Mesendoderm (in vitro differentiated cells): ENCODE measurements at regions not wholly inside any gene's neighbourhood (a gene's known extent, or its start where the extent isn't known, plus 50 kb on each side); places are given as distances from the start of the nearest gene placed in this dataset.

Experiments used
- DNase-seq: peaks from one replicate; pipeline ENCODE4 v3.0.0; 2013
- H2AK5ac ChIP-seq: 2 replicates; pipeline ENCODE4 v1.6.1; 2013; ENCODE audit warnings: low read length, inconsistent platforms
- H2BK120ac ChIP-seq: 2 replicates; pipeline ENCODE4 v1.6.1; 2013; ENCODE audit warnings: low read depth, mild to moderate bottlenecking, low read length, moderate library complexity, mixed read lengths
- H2BK15ac ChIP-seq: replicated peaks from 2 replicates; pipeline ENCODE4 v1.6.1; 2013; ENCODE audit warnings: low read depth, mild to moderate bottlenecking, moderate library complexity
- H2BK5ac ChIP-seq: 2 replicates; pipeline ENCODE4 v1.6.1; 2013; ENCODE audit warnings: low read length, inconsistent platforms
- H3K18ac ChIP-seq: 2 replicates; pipeline ENCODE4 v1.6.1; 2013; ENCODE audit warnings: mild to moderate bottlenecking, low read length, mixed read lengths
- H3K23ac ChIP-seq: one replicate; pipeline ENCODE4 v1.6.1; 2013; ENCODE audit warnings: low read length
- H3K27ac ChIP-seq: 2 replicates; pipeline ENCODE4 v1.5.1; 2013; ENCODE audit warnings: low read depth, mild to moderate bottlenecking, inconsistent platforms, low read length, moderate library complexity
- H3K27me3 ChIP-seq: 2 replicates; pipeline ENCODE4 v1.6.1; 2013; ENCODE audit warnings: low read length, control low read depth, mild to moderate bottlenecking, inconsistent platforms; ENCODE audit not compliant: insufficient read depth, poor library complexity
- H3K36me3 ChIP-seq: 2 replicates; pipeline ENCODE4 v1.6.1; 2013; ENCODE audit warnings: low read length, inconsistent platforms; ENCODE audit not compliant: control insufficient read depth, insufficient read depth
- H3K4ac ChIP-seq: one replicate; pipeline ENCODE4 v1.6.1; 2013; ENCODE audit warnings: low read depth, mild to moderate bottlenecking, low read length, moderate library complexity
- H3K4me1 ChIP-seq: 2 replicates; pipeline ENCODE4 v1.6.1; 2013; ENCODE audit warnings: low read depth, low read length, inconsistent platforms; ENCODE audit not compliant: control insufficient read depth
- H3K4me2 ChIP-seq: 2 replicates; pipeline ENCODE4 v1.6.1; 2013; ENCODE audit warnings: low read length
- H3K4me3 ChIP-seq: 2 replicates; pipeline ENCODE4 v1.5.1; 2013; ENCODE audit warnings: mild to moderate bottlenecking, low read length
- H3K56ac ChIP-seq: one replicate; pipeline ENCODE4 v1.6.1; 2013; ENCODE audit warnings: low read length
- H3K79me1 ChIP-seq: 2 replicates; pipeline ENCODE4 v1.6.1; 2013; ENCODE audit warnings: low read length, inconsistent platforms
- H3K79me2 ChIP-seq: 2 replicates; pipeline ENCODE4 v1.6.1; 2013; ENCODE audit warnings: mild to moderate bottlenecking, low read length; ENCODE audit not compliant: control insufficient read depth, insufficient read depth
- H3K9ac ChIP-seq: 2 replicates; pipeline ENCODE4 v1.6.1; 2013; ENCODE audit warnings: low read length, inconsistent platforms
- H4K5ac ChIP-seq: one replicate; pipeline ENCODE4 v1.6.1; 2013; ENCODE audit warnings: low read length
- H4K8ac ChIP-seq: one replicate; pipeline ENCODE4 v1.6.1; 2013; ENCODE audit warnings: low read depth, mild to moderate bottlenecking, control low read depth, low read length, moderate library complexity
- WGBS: extraction: QIAGEN DNeasy Blood & Tissue Kit; methylation state at CpG from one replicate; pipeline ENCODE4 v1.1.7; 2013; ENCODE audit warnings: low lambda C conversion rate, missing lambda C conversion rate; ENCODE audit not compliant: insufficient coverage; ENCODE audit errors: extremely low coverage; 5-methylcytosine and 5-hydroxymethylcytosine counted together

DNA sequence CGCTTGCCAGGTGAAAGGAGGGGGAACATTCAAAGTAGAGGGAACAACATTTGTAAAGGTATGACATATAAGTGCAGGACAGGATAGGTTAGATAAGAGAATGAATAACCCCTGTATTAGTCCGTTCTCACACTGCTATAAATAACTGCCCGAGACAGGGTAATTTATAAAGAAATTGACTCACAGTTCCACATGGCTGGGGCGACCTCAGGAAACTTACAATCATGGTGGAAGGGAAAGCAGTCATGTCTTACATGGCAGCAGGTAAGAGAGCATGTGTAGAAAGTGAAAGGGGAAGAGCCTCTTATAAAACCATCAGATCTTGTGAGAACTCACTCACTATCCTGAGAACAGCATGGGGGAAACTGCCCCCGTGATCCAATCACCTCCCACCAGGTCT, 223.8 kb downstream of the SOX9 start:
- Histone ChIP-seq H2AK5ac (no peak overlapping the region), H3K56ac (no peak overlapping the region), H3K9ac (no peak overlapping the region), H3K18ac (no peak overlapping the region), H2BK15ac (no peak overlapping the region), H3K27me3 (no peaks in the 10 kb centered on the region), H4K8ac (no peak overlapping the region), H3K79me2 (no peaks in the 10 kb centered on the region), H3K4me1 (peaks cover 2% of the 10 kb centered on the region), H3K4me3 (no peak overlapping the region), H3K23ac (no peak overlapping the region), H2BK5ac (no peak overlapping the region), H3K27ac (no peak overlapping the region), H3K4ac (no peak overlapping the region), H2BK120ac (no peak overlapping the region), H4K5ac (no peak overlapping the region), H3K36me3 (no peaks in the 10 kb centered on the region), H3K4me2 (no peak overlapping the region), H3K79me1 (no peaks in the 10 kb centered on the region)
- no CpG with 5 or more reads among the region's 5 CpGs for WGBS
- DNase-seq = no peak

DNA sequence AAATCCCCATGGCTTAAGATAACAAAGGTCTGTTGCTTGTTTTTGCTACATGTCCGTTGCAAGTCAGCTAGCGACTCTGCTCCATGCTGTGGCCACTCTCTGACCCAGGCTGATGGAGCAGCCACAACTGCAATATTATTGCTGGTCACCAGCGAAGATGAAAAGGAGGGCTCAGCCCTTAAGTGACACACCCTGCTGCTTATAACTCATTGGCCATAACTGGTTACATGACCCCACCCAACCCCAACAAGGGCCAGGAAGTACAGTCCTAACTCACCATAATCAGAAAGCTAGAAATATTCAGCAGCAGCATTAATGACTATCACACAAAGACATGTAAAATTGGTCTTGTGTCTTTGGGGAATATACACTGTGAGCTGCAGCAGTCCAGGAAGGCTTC, 224.3 kb downstream of the SOX9 start:
- no peak overlapping the region for H3K56ac ChIP-seq
- no peak overlapping the region for H2AK5ac ChIP-seq
- no CpG with 5 or more reads among the region's 3 CpGs for WGBS
- H3K18ac ChIP-seq = no peak overlapping the region
- H4K5ac ChIP-seq = no peak overlapping the region
- H3K23ac ChIP-seq = no peak overlapping the region
- H3K79me2 ChIP-seq = no peaks in the 10 kb centered on the region
- H3K4me1 ChIP-seq = peaks cover 2% of the 10 kb centered on the region
- H2BK5ac ChIP-seq = no peak overlapping the region
- no peaks in the 10 kb centered on the region for H3K27me3 ChIP-seq
- H3K4me2 ChIP-seq = no peak overlapping the region
- no peak overlapping the region for H3K4ac ChIP-seq
- no peaks in the 10 kb centered on the region for H3K36me3 ChIP-seq
- H2BK120ac ChIP-seq = no peak overlapping the region
- H2BK15ac ChIP-seq = no peak overlapping the region
- no peaks in the 10 kb centered on the region for H3K79me1 ChIP-seq
- H3K27ac ChIP-seq = no peak overlapping the region
- H4K8ac ChIP-seq = no peak overlapping the region
- peak; percentile 66 for DNase-seq
- no peak overlapping the region for H3K4me3 ChIP-seq
- no peak overlapping the region for H3K9ac ChIP-seq

DNA sequence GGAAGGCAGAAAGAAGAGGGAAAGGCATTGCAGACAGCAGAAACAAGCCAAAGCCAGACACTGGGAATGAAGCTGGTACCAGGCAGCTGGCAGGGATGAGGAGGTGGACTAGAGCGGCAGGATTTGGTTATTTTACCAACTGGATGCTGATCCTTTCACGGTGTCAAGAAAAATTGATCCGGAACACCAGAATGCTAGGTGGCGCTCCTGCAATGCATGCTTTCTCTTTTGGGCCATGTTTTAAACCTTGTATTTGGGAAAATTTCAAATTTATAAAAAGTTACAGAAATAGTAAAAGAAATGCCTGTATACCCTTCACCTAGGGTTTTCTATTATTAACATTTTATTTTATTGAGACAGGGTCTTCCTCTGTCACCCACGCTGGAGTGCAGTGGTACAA, 224.7 kb downstream of the SOX9 start:
- H2BK5ac ChIP-seq = no peak overlapping the region
- no peak overlapping the region for H3K4me3 ChIP-seq
- H2BK15ac ChIP-seq = no peak overlapping the region
- no peak overlapping the region for H3K4me2 ChIP-seq
- H4K5ac ChIP-seq = no peak overlapping the region
- H4K8ac ChIP-seq = no peak overlapping the region
- DNase-seq = no peak
- no peaks in the 10 kb centered on the region for H3K27me3 ChIP-seq
- H3K23ac ChIP-seq = no peak overlapping the region
- no peak overlapping the region for H3K9ac ChIP-seq
- H3K18ac ChIP-seq = no peak overlapping the region
- no peaks in the 10 kb centered on the region for H3K36me3 ChIP-seq
- H3K4ac ChIP-seq = no peak overlapping the region
- no CpG with 5 or more reads among the region's 5 CpGs for WGBS
- no peaks in the 10 kb centered on the region for H3K79me1 ChIP-seq
- H3K56ac ChIP-seq = no peak overlapping the region
- no peaks in the 10 kb centered on the region for H3K79me2 ChIP-seq
- no peak overlapping the region for H2BK120ac ChIP-seq
- H2AK5ac ChIP-seq = no peak overlapping the region
- peaks cover 2% of the 10 kb centered on the region for H3K4me1 ChIP-seq
- H3K27ac ChIP-seq = no peak overlapping the region

- no peak overlapping the region for H3K4me2 ChIP-seq
- no peaks in the 10 kb centered on the region for H3K27me3 ChIP-seq
- H2AK5ac ChIP-seq = no peak overlapping the region
- peaks cover 2% of the 10 kb centered on the region for H3K4me1 ChIP-seq
- H2BK15ac ChIP-seq = no peak overlapping the region
- H2BK120ac ChIP-seq = no peak overlapping the region
- H3K27ac ChIP-seq = no peak overlapping the region
- no peak overlapping the region for H3K4me3 ChIP-seq
- no peak overlapping the region for H4K5ac ChIP-seq
- no peak overlapping the region for H3K56ac ChIP-seq
- no peak for DNase-seq
- H3K9ac ChIP-seq = no peak overlapping the region
- H3K23ac ChIP-seq = no peak overlapping the region
- H3K79me2 ChIP-seq = no peaks in the 10 kb centered on the region
- no peak overlapping the region for H4K8ac ChIP-seq
- no peak overlapping the region for H3K18ac ChIP-seq
- no peak overlapping the region for H3K4ac ChIP-seq
- H3K79me1 ChIP-seq = no peaks in the 10 kb centered on the region
- H2BK5ac ChIP-seq = no peak overlapping the region
- WGBS = no CpG with 5 or more reads among the region's 5 CpGs
- no peaks in the 10 kb centered on the region for H3K36me3 ChIP-seq
These were observed 225.5 kb downstream of the SOX9 start for GRCh38 chr17:72346306-72346705.

- H3K79me2 ChIP-seq = no peaks in the 10 kb centered on the region
- no peak overlapping the region for H2AK5ac ChIP-seq
- H2BK5ac ChIP-seq = no peak overlapping the region
- no peaks in the 10 kb centered on the region for H3K4me1 ChIP-seq
- no peak overlapping the region for H3K9ac ChIP-seq
- WGBS = no CpG with 5 or more reads among the region's 4 CpGs
- no peak overlapping the region for H4K8ac ChIP-seq
- no peak overlapping the region for H3K23ac ChIP-seq
- H4K5ac ChIP-seq = no peak overlapping the region
- H3K36me3 ChIP-seq = no peaks in the 10 kb centered on the region
- H3K4me2 ChIP-seq = no peak overlapping the region
- H2BK120ac ChIP-seq = no peak overlapping the region
- DNase-seq = no peak
- no peak overlapping the region for H3K56ac ChIP-seq
- H3K18ac ChIP-seq = no peak overlapping the region
- H3K27me3 ChIP-seq = no peaks in the 10 kb centered on the region
- H3K4ac ChIP-seq = no peak overlapping the region
- no peak overlapping the region for H3K4me3 ChIP-seq
- no peaks in the 10 kb centered on the region for H3K79me1 ChIP-seq
- no peak overlapping the region for H2BK15ac ChIP-seq
- no peak overlapping the region for H3K27ac ChIP-seq
These were observed 228.2 kb downstream of the SOX9 start for GRCh38 chr17:72349011-72349410.

GRCh38 chr17:72349491-72349995, 228.7 kb downstream of the SOX9 start:
- Histone ChIP-seq H3K4me2 (no peak overlapping the region), H2AK5ac (no peak overlapping the region), H3K18ac (no peak overlapping the region), H2BK5ac (no peak overlapping the region), H4K8ac (no peak overlapping the region), H3K23ac (no peak overlapping the region), H2BK15ac (no peak overlapping the region), H2BK120ac (no peak overlapping the region), H3K79me2 (no peaks in the 10 kb centered on the region), H3K4ac (no peak overlapping the region), H3K9ac (no peak overlapping the region), H3K36me3 (no peaks in the 10 kb centered on the region), H3K4me3 (no peak overlapping the region), H3K4me1 (no peaks in the 10 kb centered on the region), H4K5ac (no peak overlapping the region), H3K79me1 (no peaks in the 10 kb centered on the region), H3K27ac (no peak overlapping the region), H3K56ac (no peak overlapping the region), H3K27me3 (no peaks in the 10 kb centered on the region)
- no CpG with 5 or more reads among the region's 13 CpGs for WGBS
- no peak for DNase-seq
